HepG2 (cell line): ENCODE measurements at regions not wholly inside any gene's neighbourhood (a gene's known extent, or its start where the extent isn't known, plus 50 kb on each side); places are given as distances from the start of the nearest gene placed in this dataset.

Experiments
- ATAC-seq: fragments of 200-7000 bp; cut with Tn5 transposase; 3 replicates; pipeline ENCODE4 v1.9.1; 2020; ENCODE audit warnings: mild to moderate bottlenecking, moderate library complexity
- BruUV-seq: library from RNA; stranded (reverse); fragments of 400-500 nt; replicated peaks from 2 replicates; lab custom pipeline; 2021; lab: Mats Ljungman, UMichigan
- CTCF ChIA-PET: fragments of 300-600 bp; formaldehyde crosslinking; extraction: SDS; loops from one replicate; lab custom pipeline; 2021; ENCODE audit warnings: low total read pairs, inconsistent platforms, low intra/inter-chr PET ratio; lab: Yijun Ruan, JAX
- POLR2A ChIA-PET: fragments of 350-600 bp; sonication (Branson Sonifier 250); formaldehyde crosslinking; loops from one replicate; lab custom pipeline; 2020; ENCODE audit warnings: antibody characterized with exemption, inconsistent platforms; lab: Yijun Ruan, JAX
- DNase-seq: peaks from one replicate; pipeline ENCODE4 v3.0.0-alpha.2; 2015; ENCODE audit warnings: low spot score
- FAIRE-seq: peaks from 3 replicates; lab custom pipeline; 2011; peaks lifted over from hg19 to GRCh38; lab: Jason Lieb, UNC
- H2AFZ ChIP-seq: one replicate; pipeline ENCODE4 v1.6.1; 2011; ENCODE audit warnings: low read length, inconsistent platforms
- H3K27ac ChIP-seq: fragments of 300-600 bp; 3 replicates; pipeline ENCODE4 v1.8.0; 2011; ENCODE audit warnings: mixed run types, mild to moderate bottlenecking, mixed read lengths, low read length, inconsistent platforms; ENCODE audit not compliant: insufficient read depth; ENCODE audit errors: extremely low read length
- H3K27me3 ChIP-seq, 2 experiments: fragments of 200-600 bp in 1 of 2; 2 replicates in 1 of 2; 3 replicates in 1 of 2; pipeline versions ENCODE4 v1.6.0 to v1.8.0; 2011; ENCODE audit warnings: low read length in 2 of 2, mild to moderate bottlenecking in 2 of 2, moderate library complexity in 2 of 2, inconsistent platforms in 1 of 2; ENCODE audit not compliant: insufficient read depth in 2 of 2, control insufficient read depth in 1 of 2
- H3K36me3 ChIP-seq, 2 experiments: fragments of 200-600 bp in 1 of 2; replicated peaks in 1 of 2; 2 replicates in 1 of 2; 3 replicates in 1 of 2; pipeline versions ENCODE4 v1.5.1 to v1.8.0; 2011; ENCODE audit warnings: low read length in 2 of 2, inconsistent platforms in 1 of 2; ENCODE audit not compliant: insufficient read depth in 2 of 2, control insufficient read depth in 1 of 2
- H3K4me1 ChIP-seq: 2 replicates; pipeline ENCODE4 v1.5.1; 2012; ENCODE audit warnings: low read length, inconsistent platforms; ENCODE audit not compliant: insufficient read depth
- H3K4me2 ChIP-seq: 2 replicates; pipeline ENCODE4 v1.6.0; 2011; ENCODE audit warnings: low read depth, low read length, inconsistent platforms
- H3K4me3 ChIP-seq, 3 experiments: fragments of 200-600 bp in 1 of 3; sonication (generic), shearing (Covaris generic) in 1 of 3; replicated peaks in 1 of 3; 2 replicates each; pipeline ENCODE4 v1.5.1; 2011 to 2016; ENCODE audit warnings: low read length in 3 of 3, inconsistent platforms in 2 of 3, low read depth in 2 of 3, mild to moderate bottlenecking in 2 of 3, control low read depth in 1 of 3, mixed read lengths in 1 of 3; ENCODE audit not compliant: insufficient read depth in 1 of 3
- H3K79me2 ChIP-seq: one replicate; pipeline ENCODE4 v1.6.1; 2011; ENCODE audit warnings: low read length, inconsistent platforms; ENCODE audit not compliant: insufficient read depth
- H3K9ac ChIP-seq: 2 replicates; pipeline ENCODE4 v1.6.0; 2011; ENCODE audit warnings: mild to moderate bottlenecking, low read depth, low read length, inconsistent platforms; ENCODE audit not compliant: insufficient read depth
- H3K9me3 ChIP-seq: 2 replicates; pipeline ENCODE4 v1.5.1; 2012; ENCODE audit warnings: mild to moderate bottlenecking, low read length
- H4K20me1 ChIP-seq: 2 replicates; pipeline ENCODE4 v1.6.0; 2011; ENCODE audit warnings: inconsistent platforms, mild to moderate bottlenecking, low read length, moderate library complexity; ENCODE audit not compliant: insufficient read depth
- ATF7 ChIP-seq, 2 experiments: fragments of 450-650 bp in 1 of 2; sonication (generic) in 1 of 2; formaldehyde crosslinking in 1 of 2; IDR thresholded peaks; 2 replicates each; pipeline versions ENCODE4 v1.4.0 to v1.6.1; 2016 to 2020; ENCODE audit warnings: antibody characterized with exemption in 1 of 2, mild to moderate bottlenecking in 1 of 2, missing genetic modification reagents in 1 of 2
- DRAP1 ChIP-seq: IDR thresholded peaks from 2 replicates; pipeline ENCODE4 v1.6.1; 2016; ENCODE audit warnings: missing genetic modification reagents, missing compliant biosample characterization
- GPN1 ChIP-seq: sonication (generic); formaldehyde crosslinking; IDR thresholded peaks from 2 replicates; pipeline ENCODE4 v1.5.1; 2020; ENCODE audit warnings: missing genetic modification reagents, borderline replicate concordance
- MATR3 ChIP-seq: sonication (generic); formaldehyde crosslinking; IDR thresholded peaks from 2 replicates; pipeline ENCODE4 v1.4.0; 2020; ENCODE audit warnings: missing genetic modification reagents
- MTF2 ChIP-seq: sonication (generic); formaldehyde crosslinking; IDR thresholded peaks from 2 replicates; pipeline ENCODE4 v1.5.0; 2020; ENCODE audit warnings: missing genetic modification reagents, borderline replicate concordance
- PLRG1 ChIP-seq: fragments of 450-650 bp; conservative IDR thresholded peaks from 2 replicates; pipeline ENCODE4 v1.6.1; 2016
- ZSCAN22 ChIP-seq: sonication (generic); formaldehyde crosslinking; IDR thresholded peaks from 2 replicates; pipeline ENCODE4 v1.4.0; 2020; ENCODE audit warnings: mild to moderate bottlenecking, missing genetic modification reagents
- WGBS: methylation state at CpG from one replicate; pipeline ENCODE4 v1.1.6; 2017; ENCODE audit warnings: low lambda C conversion rate; 5-methylcytosine and 5-hydroxymethylcytosine counted together
- in situ Hi-C: cut with HindIII; loops from 2 replicates; pipeline ENCODE4 v1.10.0; 2017; ENCODE audit warnings: low pct_unique_long_range_greater_than_20kb; ENCODE audit not compliant: extremely low pct_ligation_motif_present
- intact Hi-C: fragments of 100-400 bp; cut with micrococcal nuclease; formaldehyde crosslinking; loops from one replicate; pipeline ENCODE4 v1.10.0; 2022; ENCODE audit not compliant: unreplicated experiment
- TF ChIP-seq, protein P1 (sequence below): IDR thresholded peaks from 2 replicates; pipeline ENCODE4 v1.6.1; 2016; ENCODE audit warnings: missing biosample characterization, missing genetic modification reagents, low read depth
- TF ChIP-seq, protein P2 (sequence below): sonication (generic); formaldehyde crosslinking; IDR thresholded peaks from 2 replicates; pipeline ENCODE4 v1.4.0; 2020; ENCODE audit warnings: missing genetic modification reagents, borderline replicate concordance

DNA sequence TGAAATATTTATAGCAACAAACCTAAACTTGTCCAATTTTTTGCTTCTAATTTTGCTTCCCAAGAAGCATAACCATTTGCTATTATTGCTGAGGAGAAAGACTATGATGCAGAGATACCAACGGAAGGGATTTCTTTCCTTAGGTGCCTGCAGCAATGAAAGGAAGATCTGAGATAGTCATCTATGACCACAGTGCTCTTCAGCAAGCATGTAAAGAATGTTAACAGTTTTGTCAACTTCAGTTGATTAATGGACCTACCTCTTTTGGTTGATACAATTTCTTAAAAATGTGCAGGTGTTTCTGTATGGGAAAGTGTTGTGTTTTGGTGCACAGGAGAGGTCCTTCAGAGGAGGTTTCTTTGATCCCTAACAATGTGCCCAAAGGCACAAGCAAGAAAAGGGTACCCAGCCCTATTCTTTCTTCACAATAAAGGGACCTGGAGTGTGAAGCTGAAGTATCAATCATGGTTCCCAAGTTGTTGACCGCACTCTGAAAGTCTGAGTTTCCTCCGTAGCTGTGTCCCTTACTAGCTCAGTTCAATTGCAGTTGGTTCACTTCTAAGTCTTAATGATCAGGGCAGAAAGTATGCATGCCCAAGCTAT lies 307.7 kb upstream of the KCNH8 start:
- Histone ChIP-seq H3K36me3 (no peaks in the 10 kb centered on the region), H3K4me3 (no peak overlapping the region), H3K27me3 (no peaks in the 10 kb centered on the region), H4K20me1 (no peaks in the 10 kb centered on the region), H2AFZ (no peak overlapping the region), H3K9me3 (no peaks in the 10 kb centered on the region), H3K27ac (no peak overlapping the region), H3K79me2 (no peaks in the 10 kb centered on the region), H3K4me2 (no peak overlapping the region), H3K4me1 (no peaks in the 10 kb centered on the region), H3K9ac (no peak overlapping the region)
- DNase-seq (no peak), ATAC-seq (no peak), FAIRE-seq (no peak)
- intact Hi-C loops: no loop called here
- TF ChIP-seq DRAP1 (CRISPR knock-in tag) (no peak), ZSCAN22 (CRISPR knock-in tag) (no peak), GPN1 (no peak), PLRG1 (no peak), MATR3 (CRISPR knock-in tag) (no peak), MTF2 (CRISPR knock-in tag) (no peak), ATF7 (IDR thresholded peaks at IDR 0.05) (no peak), ATF7 (CRISPR knock-in tag; IDR thresholded peaks at IDR 0.05) (no peak)
- TF ChIP-seq, protein P1, sequence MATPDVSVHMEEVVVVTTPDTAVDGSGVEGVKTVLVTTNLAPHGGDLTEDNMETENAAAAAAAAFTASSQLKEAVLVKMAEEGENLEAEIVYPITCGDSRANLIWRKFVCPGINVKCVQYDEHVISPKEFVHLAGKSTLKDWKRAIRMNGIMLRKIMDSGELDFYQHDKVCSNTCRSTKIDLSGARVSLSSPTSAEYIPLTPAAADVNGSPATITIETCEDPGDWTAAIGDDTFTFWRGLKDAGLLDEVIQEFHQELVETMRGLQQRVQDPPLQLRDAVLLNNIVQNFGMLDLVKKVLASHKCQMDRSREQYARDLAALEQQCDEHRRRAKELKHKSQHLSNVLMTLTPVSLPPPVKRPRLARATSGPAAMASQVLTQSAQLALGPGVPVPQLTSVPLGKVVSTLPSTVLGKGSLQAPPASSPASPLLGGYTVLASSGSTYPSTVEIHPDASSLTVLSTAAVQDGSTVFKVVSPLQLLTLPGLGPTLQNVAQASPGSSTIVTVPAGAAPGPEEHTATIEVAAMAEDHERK (CRISPR knock-in tag): no peak
- TF ChIP-seq, protein P2, sequence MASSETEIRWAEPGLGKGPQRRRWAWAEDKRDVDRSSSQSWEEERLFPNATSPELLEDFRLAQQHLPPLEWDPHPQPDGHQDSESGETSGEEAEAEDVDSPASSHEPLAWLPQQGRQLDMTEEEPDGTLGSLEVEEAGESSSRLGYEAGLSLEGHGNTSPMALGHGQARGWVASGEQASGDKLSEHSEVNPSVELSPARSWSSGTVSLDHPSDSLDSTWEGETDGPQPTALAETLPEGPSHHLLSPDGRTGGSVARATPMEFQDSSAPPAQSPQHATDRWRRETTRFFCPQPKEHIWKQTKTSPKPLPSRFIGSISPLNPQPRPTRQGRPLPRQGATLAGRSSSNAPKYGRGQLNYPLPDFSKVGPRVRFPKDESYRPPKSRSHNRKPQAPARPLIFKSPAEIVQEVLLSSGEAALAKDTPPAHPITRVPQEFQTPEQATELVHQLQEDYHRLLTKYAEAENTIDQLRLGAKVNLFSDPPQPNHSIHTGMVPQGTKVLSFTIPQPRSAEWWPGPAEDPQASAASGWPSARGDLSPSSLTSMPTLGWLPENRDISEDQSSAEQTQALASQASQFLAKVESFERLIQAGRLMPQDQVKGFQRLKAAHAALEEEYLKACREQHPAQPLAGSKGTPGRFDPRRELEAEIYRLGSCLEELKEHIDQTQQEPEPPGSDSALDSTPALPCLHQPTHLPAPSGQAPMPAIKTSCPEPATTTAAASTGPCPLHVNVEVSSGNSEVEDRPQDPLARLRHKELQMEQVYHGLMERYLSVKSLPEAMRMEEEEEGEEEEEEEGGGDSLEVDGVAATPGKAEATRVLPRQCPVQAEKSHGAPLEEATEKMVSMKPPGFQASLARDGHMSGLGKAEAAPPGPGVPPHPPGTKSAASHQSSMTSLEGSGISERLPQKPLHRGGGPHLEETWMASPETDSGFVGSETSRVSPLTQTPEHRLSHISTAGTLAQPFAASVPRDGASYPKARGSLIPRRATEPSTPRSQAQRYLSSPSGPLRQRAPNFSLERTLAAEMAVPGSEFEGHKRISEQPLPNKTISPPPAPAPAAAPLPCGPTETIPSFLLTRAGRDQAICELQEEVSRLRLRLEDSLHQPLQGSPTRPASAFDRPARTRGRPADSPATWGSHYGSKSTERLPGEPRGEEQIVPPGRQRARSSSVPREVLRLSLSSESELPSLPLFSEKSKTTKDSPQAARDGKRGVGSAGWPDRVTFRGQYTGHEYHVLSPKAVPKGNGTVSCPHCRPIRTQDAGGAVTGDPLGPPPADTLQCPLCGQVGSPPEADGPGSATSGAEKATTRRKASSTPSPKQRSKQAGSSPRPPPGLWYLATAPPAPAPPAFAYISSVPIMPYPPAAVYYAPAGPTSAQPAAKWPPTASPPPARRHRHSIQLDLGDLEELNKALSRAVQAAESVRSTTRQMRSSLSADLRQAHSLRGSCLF (CRISPR knock-in tag): no peak
- in situ Hi-C loops: loop anchor here (10.0 kb wide), 1 partner anchor 144 kb away; no protein-coding TSS in a partner anchor
- ChIA-PET CTCF (no interaction called here), POLR2A (no interaction called here)
- WGBS: 3% methylated on average over 3 of the region's 3 CpGs
- no TSS peak for BruUV-seq
